ES-I3 (cell line): ENCODE measurements at regions not wholly inside any gene's neighbourhood (a gene's known extent, or its start where the extent isn't known, plus 50 kb on each side); places are given as distances from the start of the nearest gene placed in this dataset.
"Not testable (repeated sequence)": the region's sequence is repeated elsewhere in the genome, so short reads cannot be mapped to it uniquely, and the experiment has no call there.

Source experiments
- H3K36me3 ChIP-seq: 2 replicates; pipeline ENCODE4 v1.6.1; 2013; ENCODE audit warnings: mild to moderate bottlenecking, low read length, control low read depth, moderate library complexity; ENCODE audit not compliant: insufficient read depth
- H3K4me1 ChIP-seq: 2 replicates; pipeline ENCODE4 v1.6.1; 2013; ENCODE audit warnings: mild to moderate bottlenecking, control low read depth, low read length; ENCODE audit not compliant: insufficient read depth
- H3K9ac ChIP-seq: 2 replicates; pipeline ENCODE4 v1.6.1; 2013; ENCODE audit warnings: low read depth, mild to moderate bottlenecking, low read length, moderate library complexity
- H3K9me3 ChIP-seq: 2 replicates; pipeline ENCODE4 v1.6.1; 2013; ENCODE audit warnings: mild to moderate bottlenecking, low read length, moderate library complexity; ENCODE audit not compliant: control insufficient read depth, insufficient read depth

- no peaks in the 10 kb centered on the region for H3K4me1 ChIP-seq
- no peak overlapping the region for H3K9ac ChIP-seq
- H3K9me3 ChIP-seq = 0 out of 2 replicates have a peak, but pooled peaks cover 4% of the 10 kb centered on the region
- H3K36me3 ChIP-seq = no peaks in the 10 kb centered on the region
These were observed 115.3 kb downstream of the ZNF664 start for GRCh38 chr12:124088217-124088907.

- not testable (repeated sequence) for H3K9ac ChIP-seq, H3K36me3 ChIP-seq, H3K4me1 ChIP-seq, H3K9me3 ChIP-seq
These were observed 116.3 kb downstream of the ZNF664 start for GRCh38 chr12:124089181-124089914.

GRCh38 chr12:124091835-124092234, 118.8 kb downstream of the ZNF664 start:
- Histone ChIP-seq H3K9ac (no peak overlapping the region), H3K36me3 (no peaks in the 10 kb centered on the region), H3K4me1 (no peaks in the 10 kb centered on the region), H3K9me3 (no peaks in the 10 kb centered on the region)

- not testable (repeated sequence) for H3K4me1 ChIP-seq, H3K36me3 ChIP-seq, H3K9ac ChIP-seq, H3K9me3 ChIP-seq
These were observed 119.5 kb downstream of the ZNF664 start for GRCh38 chr12:124092532-124092931.

GRCh38 chr12:124093297-124093696, 120.3 kb downstream of the ZNF664 start:
- no peak overlapping the region for H3K9ac ChIP-seq
- H3K36me3 ChIP-seq = no peaks in the 10 kb centered on the region
- no peaks in the 10 kb centered on the region for H3K4me1 ChIP-seq
- no peaks in the 10 kb centered on the region for H3K9me3 ChIP-seq

GRCh38 chr12:124094188-124094587, 121.2 kb downstream of the ZNF664 start:
- no peak overlapping the region for H3K9ac ChIP-seq
- no peaks in the 10 kb centered on the region for H3K9me3 ChIP-seq
- no peaks in the 10 kb centered on the region for H3K4me1 ChIP-seq
- H3K36me3 ChIP-seq = no peaks in the 10 kb centered on the region

- H3K36me3 ChIP-seq = no peaks in the 10 kb centered on the region
- H3K9ac ChIP-seq = no peak overlapping the region
- no peaks in the 10 kb centered on the region for H3K4me1 ChIP-seq
- no peaks in the 10 kb centered on the region for H3K9me3 ChIP-seq
These were observed 121.7 kb downstream of the ZNF664 start for GRCh38 chr12:124094733-124095132.

GRCh38 chr12:124096109-124096508, 123.1 kb downstream of the ZNF664 start:
- H3K36me3 ChIP-seq = no peaks in the 10 kb centered on the region
- no peak overlapping the region for H3K9ac ChIP-seq
- no peaks in the 10 kb centered on the region for H3K9me3 ChIP-seq
- no peaks in the 10 kb centered on the region for H3K4me1 ChIP-seq

GRCh38 chr12:124096869-124097434, 123.9 kb downstream of the ZNF664 start:
- no peaks in the 10 kb centered on the region for H3K36me3 ChIP-seq
- H3K9me3 ChIP-seq = no peaks in the 10 kb centered on the region
- no peaks in the 10 kb centered on the region for H3K4me1 ChIP-seq
- H3K9ac ChIP-seq = no peak overlapping the region

GRCh38 chr12:124097701-124098100, 124.7 kb downstream of the ZNF664 start:
- Histone ChIP-seq H3K9me3 (no peaks in the 10 kb centered on the region), H3K36me3 (no peaks in the 10 kb centered on the region), H3K4me1 (no peaks in the 10 kb centered on the region), H3K9ac (no peak overlapping the region)

- Histone ChIP-seq H3K9ac (no peak overlapping the region), H3K36me3 (no peaks in the 10 kb centered on the region), H3K4me1 (no peaks in the 10 kb centered on the region), H3K9me3 (no peaks in the 10 kb centered on the region)
These were observed 125.2 kb downstream of the ZNF664 start for GRCh38 chr12:124098101-124098757.

- peaks cover 3% of the 10 kb centered on the region; the same call in 1 of the 2 replicates for H3K9me3 ChIP-seq
- no peak overlapping the region for H3K9ac ChIP-seq
- no peaks in the 10 kb centered on the region for H3K4me1 ChIP-seq
- H3K36me3 ChIP-seq = no peaks in the 10 kb centered on the region
These were observed 125.9 kb downstream of the ZNF664 start for GRCh38 chr12:124098887-124099286.

- H3K9ac ChIP-seq = no peak overlapping the region
- no peaks in the 10 kb centered on the region for H3K36me3 ChIP-seq
- peaks cover 4% of the 10 kb centered on the region; the same call in 1 of the 2 replicates for H3K9me3 ChIP-seq
These were observed 126.6 kb downstream of the ZNF664 start for GRCh38 chr12:124099661-124100060.

GRCh38 chr12:124100572-124101178, 127.7 kb downstream of the ZNF664 start:
- Histone ChIP-seq H3K9ac (no peak overlapping the region), H3K9me3 (peaks cover 4% of the 10 kb centered on the region; the same call in 1 of the 2 replicates), H3K36me3 (no peaks in the 10 kb centered on the region; the same call in 1 of the 2 replicates), H3K4me1 (no peaks in the 10 kb centered on the region)

More at GRCh38 chr12:124099661-124100060, 126.6 kb downstream of the ZNF664 start:
- no peaks in the 10 kb centered on the region for H3K4me1 ChIP-seq
